ENCODE measurements at regions not wholly inside any gene's neighbourhood (a gene's known extent, or its start where the extent isn't known, plus 50 kb on each side); places are given as distances from the start of the nearest gene placed in this dataset.

DNA sequence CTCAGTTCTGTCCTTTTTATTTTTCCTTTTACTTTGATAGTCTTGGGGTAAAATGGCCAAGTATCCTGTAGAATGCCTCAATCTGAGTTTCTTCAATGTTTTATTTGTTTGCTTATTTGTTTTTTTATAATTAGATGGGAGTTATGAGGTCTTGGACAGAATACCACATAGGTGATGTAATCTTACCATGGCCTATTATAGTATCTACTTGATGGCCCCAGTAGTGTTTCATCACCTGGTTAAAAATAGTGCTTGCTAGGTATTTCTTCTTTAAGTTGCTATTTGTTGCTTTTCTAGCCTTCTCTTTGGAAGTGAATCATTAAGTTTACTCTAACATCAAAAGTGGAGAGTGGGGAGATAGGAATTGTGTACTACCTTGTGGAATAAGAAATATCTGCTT is 1020.0 kb upstream of the KCND2 start:
- no peak for DNase-seq (ENCODE audit: low spot score)
- H3K4me3 ChIP-seq (ENCODE audit: low read depth in 1 of 3, low read length in 3 of 3): no peak overlapping the region
- no peaks in the 10 kb centered on the region for H3K36me3 ChIP-seq (ENCODE audit: control insufficient read depth in 4 of 4, insufficient read depth in 3 of 4, low read depth in 1 of 4, low read length in 3 of 4)
- H3K9me3 ChIP-seq (ENCODE audit: control insufficient read depth in 4 of 4, low read length in 3 of 4): no peaks in the 10 kb centered on the region
- H3K27ac ChIP-seq (ENCODE audit: low read depth in 1 of 2, low read length in 2 of 2): no peak overlapping the region
- H3K27me3 ChIP-seq (ENCODE audit: control insufficient read depth in 4 of 4, insufficient read depth in 4 of 4, low read length in 3 of 4): no peaks in the 10 kb centered on the region
- H3K4me1 ChIP-seq (ENCODE audit: control insufficient read depth in 4 of 4, insufficient read depth in 4 of 4, low read length in 3 of 4): no peaks in the 10 kb centered on the region
- H3K9ac ChIP-seq (ENCODE audit: low read depth in 1 of 2, low read length in 2 of 2): no peak overlapping the region
- TF ChIP-seq JUND (IDR thresholded peaks at IDR 0.05) (no peak), FOXA2 (IDR thresholded peaks at IDR 0.05) (no peak), TAF1 (conservative IDR thresholded peaks at IDR 0.05) (no peak), NR2F2 (IDR thresholded peaks at IDR 0.05) (no peak), REST (IDR thresholded peaks at IDR 0.05) (no peak), HNF4G (IDR thresholded peaks at IDR 0.05) (no peak), CTCF (IDR thresholded peaks at IDR 0.05; ENCODE audit: low read depth, low read length, missing input control) (no peak), EGR1 (IDR thresholded peaks at IDR 0.05; ENCODE audit: low read depth in 2 of 2) (no peak), FOXA1 (IDR thresholded peaks at IDR 0.05) (no peak), GABPA (IDR thresholded peaks at IDR 0.05 in 1 of 2, conservative IDR thresholded peaks at IDR 0.05 in 1 of 2) (no peak), RXRA (IDR thresholded peaks at IDR 0.05) (no peak), RAD21 (IDR thresholded peaks at IDR 0.05) (no peak), HNF4A (conservative IDR thresholded peaks at IDR 0.05) (no peak), YY1 (IDR thresholded peaks at IDR 0.05) (no peak), SP1 (IDR thresholded peaks at IDR 0.05) (no peak)
- TF ChIP-seq, protein P1, sequence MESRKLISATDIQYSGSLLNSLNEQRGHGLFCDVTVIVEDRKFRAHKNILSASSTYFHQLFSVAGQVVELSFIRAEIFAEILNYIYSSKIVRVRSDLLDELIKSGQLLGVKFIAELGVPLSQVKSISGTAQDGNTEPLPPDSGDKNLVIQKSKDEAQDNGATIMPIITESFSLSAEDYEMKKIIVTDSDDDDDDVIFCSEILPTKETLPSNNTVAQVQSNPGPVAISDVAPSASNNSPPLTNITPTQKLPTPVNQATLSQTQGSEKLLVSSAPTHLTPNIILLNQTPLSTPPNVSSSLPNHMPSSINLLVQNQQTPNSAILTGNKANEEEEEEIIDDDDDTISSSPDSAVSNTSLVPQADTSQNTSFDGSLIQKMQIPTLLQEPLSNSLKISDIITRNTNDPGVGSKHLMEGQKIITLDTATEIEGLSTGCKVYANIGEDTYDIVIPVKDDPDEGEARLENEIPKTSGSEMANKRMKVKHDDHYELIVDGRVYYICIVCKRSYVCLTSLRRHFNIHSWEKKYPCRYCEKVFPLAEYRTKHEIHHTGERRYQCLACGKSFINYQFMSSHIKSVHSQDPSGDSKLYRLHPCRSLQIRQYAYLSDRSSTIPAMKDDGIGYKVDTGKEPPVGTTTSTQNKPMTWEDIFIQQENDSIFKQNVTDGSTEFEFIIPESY (IDR thresholded peaks at IDR 0.05): no peak
- TF ChIP-seq, protein P2, sequence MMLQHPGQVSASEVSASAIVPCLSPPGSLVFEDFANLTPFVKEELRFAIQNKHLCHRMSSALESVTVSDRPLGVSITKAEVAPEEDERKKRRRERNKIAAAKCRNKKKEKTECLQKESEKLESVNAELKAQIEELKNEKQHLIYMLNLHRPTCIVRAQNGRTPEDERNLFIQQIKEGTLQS (IDR thresholded peaks at IDR 0.05): no peak
- TF ChIP-seq, protein P3, sequence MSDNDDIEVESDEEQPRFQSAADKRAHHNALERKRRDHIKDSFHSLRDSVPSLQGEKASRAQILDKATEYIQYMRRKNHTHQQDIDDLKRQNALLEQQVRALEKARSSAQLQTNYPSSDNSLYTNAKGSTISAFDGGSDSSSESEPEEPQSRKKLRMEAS (IDR thresholded peaks at IDR 0.05): no peak

DNA sequence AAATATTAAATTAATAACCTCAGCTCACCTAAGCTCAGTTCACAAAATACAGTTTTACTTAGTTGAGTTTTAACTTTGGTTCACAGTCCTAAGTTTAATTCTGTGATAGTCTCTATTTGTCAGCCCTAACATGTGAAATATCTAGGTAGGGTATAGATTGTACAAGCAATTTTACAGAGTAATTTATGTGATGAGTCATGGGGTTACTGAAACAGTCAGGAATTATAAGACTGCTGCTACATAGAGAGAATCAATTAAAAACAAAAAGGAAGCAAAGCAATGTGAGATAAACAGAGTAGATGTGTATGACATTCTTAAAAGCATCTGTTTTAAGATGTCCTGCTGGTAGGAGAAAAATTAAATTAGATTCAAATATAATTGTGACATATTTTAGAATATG is 1018.2 kb upstream of the KCND2 start:
- DNase-seq (ENCODE audit: low spot score): no peak
- no peak for TF ChIP-seq JUND (IDR thresholded peaks at IDR 0.05)
- TF ChIP-seq FOXA1 (IDR thresholded peaks at IDR 0.05): no peak
- no peak for TF ChIP-seq HNF4G (IDR thresholded peaks at IDR 0.05)
- no peak for TF ChIP-seq RAD21 (IDR thresholded peaks at IDR 0.05)
- TF ChIP-seq FOXA2 (IDR thresholded peaks at IDR 0.05): no peak
- no peak for TF ChIP-seq SP1 (IDR thresholded peaks at IDR 0.05)
- TF ChIP-seq NR2F2 (IDR thresholded peaks at IDR 0.05): no peak
- no peak for TF ChIP-seq REST (IDR thresholded peaks at IDR 0.05)
- Histone ChIP-seq H3K4me3 (ENCODE audit: low read depth in 1 of 3, low read length in 3 of 3) (no peak overlapping the region), H3K27ac (ENCODE audit: low read depth in 1 of 2, low read length in 2 of 2) (no peak overlapping the region), H3K9me3 (ENCODE audit: control insufficient read depth in 4 of 4, low read length in 3 of 4) (no peaks in the 10 kb centered on the region), H3K4me1 (ENCODE audit: control insufficient read depth in 4 of 4, insufficient read depth in 4 of 4, low read length in 3 of 4) (no peaks in the 10 kb centered on the region), H3K36me3 (ENCODE audit: control insufficient read depth in 4 of 4, insufficient read depth in 3 of 4, low read depth in 1 of 4, low read length in 3 of 4) (no peaks in the 10 kb centered on the region), H3K9ac (ENCODE audit: low read depth in 1 of 2, low read length in 2 of 2) (no peak overlapping the region), H3K27me3 (ENCODE audit: control insufficient read depth in 4 of 4, insufficient read depth in 4 of 4, low read length in 3 of 4) (no peaks in the 10 kb centered on the region)

Measured in liver (tissue), 7 donors.